Mammary epithelial cell (primary cell): ENCODE measurements at regions not wholly inside any gene's neighbourhood (a gene's known extent, or its start where the extent isn't known, plus 50 kb on each side); places are given as distances from the start of the nearest gene placed in this dataset.

Experiments
- EZH2 ChIP-seq: IDR thresholded peaks from 2 replicates; pipeline ENCODE4 v1.6.1; 2012; ENCODE audit warnings: low read length, inconsistent platforms, borderline replicate concordance
- TF ChIP-seq, protein P1 (sequence below), 2 donors: IDR thresholded peaks in 1 of 2; conservative IDR thresholded peaks in 1 of 2; 2 replicates each; pipeline ENCODE4 v1.5.1; 2011 to 2012; ENCODE audit warnings: inconsistent platforms in 2 of 2, low read length in 2 of 2, mild to moderate bottlenecking in 2 of 2, control low read depth in 1 of 2, low read depth in 1 of 2; ENCODE audit not compliant: insufficient read depth in 1 of 2; ENCODE audit errors: extremely low read depth in 1 of 2

- TF ChIP-seq, protein P1, sequence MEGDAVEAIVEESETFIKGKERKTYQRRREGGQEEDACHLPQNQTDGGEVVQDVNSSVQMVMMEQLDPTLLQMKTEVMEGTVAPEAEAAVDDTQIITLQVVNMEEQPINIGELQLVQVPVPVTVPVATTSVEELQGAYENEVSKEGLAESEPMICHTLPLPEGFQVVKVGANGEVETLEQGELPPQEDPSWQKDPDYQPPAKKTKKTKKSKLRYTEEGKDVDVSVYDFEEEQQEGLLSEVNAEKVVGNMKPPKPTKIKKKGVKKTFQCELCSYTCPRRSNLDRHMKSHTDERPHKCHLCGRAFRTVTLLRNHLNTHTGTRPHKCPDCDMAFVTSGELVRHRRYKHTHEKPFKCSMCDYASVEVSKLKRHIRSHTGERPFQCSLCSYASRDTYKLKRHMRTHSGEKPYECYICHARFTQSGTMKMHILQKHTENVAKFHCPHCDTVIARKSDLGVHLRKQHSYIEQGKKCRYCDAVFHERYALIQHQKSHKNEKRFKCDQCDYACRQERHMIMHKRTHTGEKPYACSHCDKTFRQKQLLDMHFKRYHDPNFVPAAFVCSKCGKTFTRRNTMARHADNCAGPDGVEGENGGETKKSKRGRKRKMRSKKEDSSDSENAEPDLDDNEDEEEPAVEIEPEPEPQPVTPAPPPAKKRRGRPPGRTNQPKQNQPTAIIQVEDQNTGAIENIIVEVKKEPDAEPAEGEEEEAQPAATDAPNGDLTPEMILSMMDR (conservative IDR thresholded peaks at IDR 0.05 in 1 of 2, IDR thresholded peaks at IDR 0.05 in 1 of 2; ENCODE audit: extremely low read depth in 1 of 2, insufficient read depth in 1 of 2, low read depth in 1 of 2, low read length in 2 of 2): no peak
- TF ChIP-seq EZH2: no peak
Observed at GRCh38 chr18:75491361-75491760, 63.9 kb upstream of the SMIM21 start.
